GM18867 (cell line): ENCODE measurements at regions not wholly inside any gene's neighbourhood (a gene's known extent, or its start where the extent isn't known, plus 50 kb on each side); places are given as distances from the start of the nearest gene placed in this dataset.

Experiments used
- ATAC-seq: cut with Tn5 transposase; IDR thresholded peaks from one replicate; pipeline ENCODE4 v1.9.1; 2021; ENCODE audit warnings: mild to moderate bottlenecking, moderate library complexity; ENCODE audit not compliant: unreplicated experiment

DNA sequence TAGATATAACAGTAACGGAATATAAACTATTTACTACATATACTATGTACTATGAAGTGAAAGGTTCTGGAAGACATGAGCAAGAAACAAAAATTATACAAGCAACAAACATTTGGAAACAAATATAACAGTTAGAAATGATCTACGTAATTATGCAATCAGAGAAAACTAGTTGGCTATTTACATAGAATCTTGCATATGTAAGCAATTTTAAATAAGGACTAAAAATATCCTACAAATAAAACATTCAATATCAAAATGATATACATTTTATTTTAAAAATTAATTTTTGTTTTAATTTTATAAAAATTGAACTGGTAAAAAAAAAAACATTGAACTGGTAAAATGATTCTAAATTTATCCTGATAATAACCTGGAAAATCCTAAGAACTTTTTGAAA is 642.5 kb upstream of the PCDH10 start:
- ATAC-seq, result no peak

DNA sequence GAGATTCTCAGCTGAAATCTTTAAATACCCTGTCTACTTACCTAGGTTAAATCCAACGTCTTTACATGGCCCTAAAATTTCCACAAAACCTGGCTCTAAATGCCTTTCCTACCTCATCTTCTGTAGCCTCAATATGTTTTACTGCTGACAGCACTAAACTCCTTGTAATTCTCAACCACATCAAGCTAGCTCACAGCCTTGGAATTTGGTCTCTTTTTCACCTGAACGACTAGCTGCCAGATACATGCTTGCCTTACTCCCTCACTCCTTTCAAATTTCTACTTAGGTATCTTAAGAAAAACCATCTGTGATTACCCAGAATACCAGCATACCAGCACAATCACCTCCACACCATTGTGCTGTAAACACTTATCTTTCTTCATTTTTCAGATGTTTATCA is 635.6 kb upstream of the PCDH10 start:
- ATAC-seq, result no peak

DNA sequence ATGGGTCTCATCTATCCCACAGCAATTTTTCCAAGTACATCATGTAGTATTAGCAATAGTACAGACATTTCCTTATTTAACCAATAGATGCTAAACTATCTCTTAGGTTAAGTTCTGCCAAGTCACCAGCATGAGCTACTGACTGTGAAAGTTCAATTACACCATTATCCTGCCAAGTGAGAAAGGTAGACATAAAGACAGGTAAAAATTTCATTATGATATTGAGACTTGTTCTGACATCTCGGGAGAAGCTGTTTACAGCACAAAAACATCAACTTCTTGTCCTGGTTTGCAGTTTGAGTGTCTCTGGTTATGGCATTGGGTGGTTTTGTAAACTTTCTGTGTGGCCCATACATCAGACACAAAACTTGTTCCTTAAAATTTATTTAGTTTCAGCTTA is 622.4 kb upstream of the PCDH10 start:
- no peak for ATAC-seq

DNA sequence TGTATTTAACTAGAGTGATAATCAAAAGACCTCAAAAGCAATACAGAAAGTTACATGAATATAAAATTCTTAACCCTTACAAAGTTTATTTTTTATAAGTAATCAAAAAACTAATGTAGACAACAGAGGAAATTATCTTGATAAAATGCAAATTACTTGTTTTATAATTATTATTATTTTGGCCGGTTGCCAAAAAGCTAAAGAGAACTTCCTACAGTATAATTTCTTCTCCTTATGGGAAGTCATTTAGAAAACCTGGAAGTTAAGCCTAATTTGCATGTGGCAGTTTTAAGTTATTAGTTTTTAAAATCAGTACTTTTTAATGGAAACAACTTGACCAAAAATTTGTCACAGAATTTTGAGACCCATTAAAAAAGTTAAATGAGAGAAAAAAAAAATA is 621.3 kb upstream of the PCDH10 start:
- ATAC-seq, result no peak

DNA sequence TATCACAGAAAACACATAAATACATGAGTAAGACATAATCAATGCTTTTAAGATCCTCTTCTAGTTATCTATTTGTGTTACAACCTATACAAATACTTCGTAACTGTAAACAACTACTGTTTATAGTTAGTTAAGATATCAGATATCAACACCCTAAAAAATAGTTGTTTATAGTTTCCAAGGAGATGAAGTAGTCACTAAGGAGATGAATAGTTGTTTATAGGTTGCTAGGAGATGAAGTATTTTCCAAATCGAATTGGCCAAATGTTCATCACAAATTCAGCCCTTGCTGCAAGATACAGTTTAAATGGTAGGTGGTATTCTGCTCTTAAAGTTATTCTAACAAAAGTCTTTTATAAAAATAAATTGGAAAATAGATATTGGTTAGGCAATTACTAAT is 618.2 kb upstream of the PCDH10 start:
- no peak for ATAC-seq

DNA sequence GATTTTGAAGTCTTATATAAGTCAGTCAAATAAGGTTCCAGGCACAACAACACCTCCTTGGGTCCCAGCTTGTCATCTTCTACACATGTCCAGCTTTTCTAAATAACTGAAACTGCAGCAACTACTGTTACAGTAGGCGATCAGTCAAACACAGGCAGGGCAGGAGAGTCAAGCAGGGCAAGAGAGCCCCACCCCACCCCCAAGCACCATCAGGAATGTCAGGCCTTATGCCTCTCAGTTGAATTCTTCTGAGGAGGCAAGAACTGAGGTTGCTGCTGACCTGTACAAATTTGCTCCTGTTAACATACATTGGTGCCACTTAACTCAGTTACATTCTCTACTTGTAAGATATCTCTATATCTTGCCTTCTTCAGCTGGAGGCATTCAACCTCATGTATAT is 608.8 kb upstream of the PCDH10 start:
- no peak for ATAC-seq

DNA sequence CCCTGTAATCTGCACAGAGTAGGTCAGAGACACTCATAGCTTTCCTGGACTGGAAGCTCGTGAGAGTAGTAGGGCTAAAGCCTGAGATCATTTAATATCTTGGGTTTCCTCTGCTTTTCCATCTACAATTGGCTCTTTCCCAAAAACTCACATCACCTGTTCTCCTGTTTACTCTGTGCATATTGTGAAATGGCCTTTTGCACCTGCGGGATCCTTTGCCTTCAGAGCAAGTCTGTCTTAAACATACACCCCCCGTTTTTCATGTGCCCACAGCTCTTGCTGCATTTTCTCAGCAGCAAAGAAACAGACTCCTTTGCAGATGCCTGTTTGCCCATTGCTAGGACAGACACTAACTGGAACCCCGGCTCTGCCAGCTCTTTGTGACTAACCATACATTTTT is 608.3 kb upstream of the PCDH10 start:
- no peak for ATAC-seq

DNA sequence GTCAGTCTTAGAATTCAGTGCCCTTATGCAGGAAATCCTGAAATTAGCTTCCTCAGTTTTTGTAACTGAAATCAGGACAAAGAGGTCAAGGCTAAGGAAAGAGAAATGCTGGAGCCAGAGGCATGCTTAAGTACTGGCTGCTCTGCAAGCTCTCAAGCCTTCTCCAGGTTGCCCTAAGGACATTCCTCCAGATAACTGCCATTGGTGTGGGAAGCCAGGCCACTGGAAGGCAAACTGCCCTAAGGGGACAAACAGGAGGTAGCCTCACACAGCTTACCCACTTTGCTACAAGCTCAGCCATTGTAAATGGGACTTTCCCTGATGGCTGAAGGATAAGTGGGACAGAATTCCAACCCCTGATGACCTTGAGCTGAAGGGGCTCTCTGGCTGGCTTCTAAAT is 606.9 kb upstream of the PCDH10 start:
- ATAC-seq, result no peak

DNA sequence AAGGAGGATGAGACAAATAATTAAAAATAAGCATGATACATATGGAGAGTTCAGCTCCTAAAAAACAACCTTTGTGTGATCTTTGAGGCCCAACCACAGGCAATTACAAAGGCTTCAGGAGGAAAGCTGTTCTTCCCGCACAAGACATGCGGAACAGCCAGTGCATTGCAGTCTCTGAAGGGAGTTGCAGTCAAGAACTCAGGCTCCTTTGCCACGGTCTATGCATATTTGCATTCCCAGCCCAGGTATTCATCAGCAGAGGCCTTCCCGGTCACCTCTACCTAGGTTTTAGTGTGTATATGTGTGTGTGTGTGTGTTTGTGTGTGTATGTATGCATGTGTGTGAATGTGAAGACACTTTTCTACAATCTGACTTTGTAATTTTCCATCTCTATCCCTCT is 600.6 kb upstream of the PCDH10 start:
- no peak for ATAC-seq

DNA sequence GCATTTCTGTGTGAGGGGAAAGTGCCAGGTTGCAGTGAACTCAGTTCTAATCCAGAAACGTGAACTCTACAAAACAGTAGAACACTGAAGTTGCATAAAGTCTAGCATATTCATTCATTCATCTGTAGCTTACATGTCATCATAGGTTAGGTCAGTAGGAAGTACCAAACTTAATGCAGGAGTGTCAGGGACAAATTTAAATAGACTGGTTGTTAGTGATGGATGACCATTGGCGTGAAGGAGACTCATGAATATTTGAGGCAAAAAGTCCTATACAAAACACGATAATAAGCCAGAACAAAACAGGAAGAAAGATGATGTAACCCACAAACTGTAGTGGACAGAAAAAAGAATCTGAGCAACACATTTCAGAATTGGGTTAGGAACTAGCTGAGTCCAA is 592.8 kb upstream of the PCDH10 start:
- ATAC-seq, result no peak

DNA sequence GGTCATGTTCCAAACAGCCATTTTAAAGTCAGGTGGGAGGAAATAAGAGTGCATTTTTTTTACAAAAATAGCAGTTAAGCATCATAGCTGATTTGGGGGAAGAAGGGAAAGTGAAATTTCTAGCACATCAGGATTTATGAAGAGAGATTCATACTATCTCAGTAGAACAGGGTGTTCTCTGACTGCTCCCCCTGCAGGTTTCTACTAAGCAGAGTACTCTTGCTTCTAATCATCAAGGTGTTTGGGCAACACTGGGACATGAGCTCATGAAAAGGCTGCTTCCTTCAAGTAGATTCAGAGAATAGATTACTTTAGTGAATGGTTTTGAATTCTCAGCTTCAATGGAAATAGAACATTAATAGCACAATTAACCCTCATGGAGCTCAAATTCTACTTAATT is 591.4 kb upstream of the PCDH10 start:
- ATAC-seq, result no peak

DNA sequence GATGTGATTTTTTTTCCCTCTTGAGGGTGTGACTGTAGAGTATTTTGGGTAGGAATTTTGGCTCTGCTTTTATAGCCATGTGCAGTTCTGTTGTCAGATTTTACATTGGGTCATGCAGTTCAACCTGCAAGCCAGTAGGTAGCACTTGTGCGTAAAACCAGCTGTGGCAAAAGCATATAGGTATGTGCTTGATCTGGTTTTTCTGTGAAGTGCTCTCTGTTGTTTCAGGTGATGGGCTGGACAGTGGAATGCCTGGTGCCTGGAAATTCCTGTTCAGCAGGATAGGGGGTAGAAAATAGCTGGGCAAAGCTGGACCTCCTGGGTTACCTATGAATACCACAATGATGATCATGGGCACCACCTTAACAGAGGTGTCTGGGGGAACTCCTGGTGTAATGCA is 584.2 kb upstream of the PCDH10 start:
- ATAC-seq, result no peak

DNA sequence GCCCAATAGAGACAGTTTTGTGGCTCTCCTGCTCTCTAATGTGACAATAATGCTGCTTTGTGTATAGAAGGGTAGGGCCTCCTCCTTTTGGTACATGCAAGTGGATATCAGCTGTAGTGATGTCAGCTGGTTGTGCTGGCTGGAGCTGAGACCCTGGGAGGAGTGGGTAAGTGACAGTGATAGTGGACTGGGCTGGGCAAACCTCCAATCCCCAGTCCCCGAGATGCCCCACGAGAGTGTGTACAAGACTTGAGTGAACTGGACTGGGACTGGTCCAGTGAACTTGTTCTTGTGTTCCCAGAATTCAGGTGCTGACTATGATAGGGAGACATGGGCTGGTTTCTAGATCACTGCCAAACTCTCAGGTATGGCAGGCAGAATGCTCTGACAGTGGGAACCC is 583.6 kb upstream of the PCDH10 start:
- ATAC-seq, result no peak

DNA sequence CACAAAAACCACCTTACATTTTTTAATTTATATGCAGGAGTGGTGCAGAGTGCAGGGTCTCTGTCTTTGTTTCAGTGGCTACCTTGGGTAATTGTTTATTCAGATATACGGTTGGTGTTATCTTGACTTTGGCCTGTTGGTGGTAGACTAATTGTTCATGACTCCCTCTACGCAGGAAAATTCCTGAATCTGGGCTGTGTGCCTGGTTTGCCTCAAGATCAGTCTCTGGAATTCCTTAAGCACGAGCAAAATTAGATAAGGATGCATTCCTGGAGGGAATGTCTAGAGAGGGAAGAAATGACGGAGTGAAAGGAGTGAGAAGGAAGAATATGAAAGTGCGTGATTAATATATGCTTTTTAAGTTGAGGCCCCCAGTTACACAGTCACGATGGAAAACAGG is 576.9 kb upstream of the PCDH10 start:
- no peak for ATAC-seq

DNA sequence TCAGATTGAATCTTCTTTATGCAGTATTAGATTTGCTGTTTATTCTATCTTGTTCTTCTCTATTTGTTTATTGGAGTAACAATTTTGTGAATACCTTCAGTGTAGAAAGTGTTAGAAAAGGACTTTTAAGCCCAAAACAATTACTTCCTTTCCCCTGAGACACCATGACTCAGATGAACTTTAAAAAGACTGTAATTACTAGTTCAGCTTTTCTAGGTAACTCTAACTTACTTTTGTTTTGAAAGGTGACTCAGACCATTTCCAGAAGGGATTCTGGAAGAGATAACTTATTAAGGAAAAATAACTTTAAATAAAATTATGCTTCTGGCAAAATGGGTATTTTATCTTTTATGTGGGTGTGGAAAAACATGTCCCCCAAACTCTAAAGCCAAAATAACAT is 561.5 kb upstream of the PCDH10 start:
- ATAC-seq, result no peak

DNA sequence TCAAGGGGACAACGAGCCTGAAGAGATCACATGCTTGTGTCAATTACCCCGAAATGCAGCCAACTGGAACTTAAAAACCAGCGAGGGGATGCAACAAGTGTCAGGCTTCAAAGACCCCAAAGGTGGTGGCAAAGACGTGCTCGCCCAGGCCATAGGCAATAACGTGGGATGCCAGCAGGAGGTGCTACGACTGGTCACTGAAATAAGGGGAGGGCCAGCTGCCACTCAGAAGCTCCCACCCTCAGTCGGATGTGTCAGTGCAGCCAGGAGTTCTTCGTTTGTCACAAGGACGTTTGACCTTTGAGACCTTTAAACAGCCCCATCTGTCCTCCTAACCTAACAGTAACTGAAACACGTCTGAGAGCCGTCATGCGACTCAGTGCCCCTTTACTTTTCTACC is 556.8 kb upstream of the PCDH10 start:
- ATAC-seq, result no peak

DNA sequence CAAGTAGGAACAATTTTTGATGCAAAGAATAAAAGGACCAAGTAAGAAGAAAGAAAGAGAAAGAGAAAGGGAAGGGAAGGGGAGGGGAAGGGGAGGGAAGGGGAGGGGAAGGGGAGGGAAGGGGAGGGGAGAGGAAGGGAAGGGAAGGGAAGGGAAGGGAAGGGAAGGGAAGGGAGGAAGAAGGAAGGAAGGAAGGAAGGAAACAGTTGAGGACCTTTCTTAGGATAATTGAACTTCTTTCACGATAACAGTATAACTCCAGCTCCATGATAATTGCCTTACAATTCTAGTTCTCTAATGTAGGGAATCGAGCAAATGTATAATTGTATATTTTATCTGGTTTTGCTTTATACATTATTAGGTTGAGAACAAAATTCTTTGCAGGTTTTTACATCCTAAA is 556.2 kb upstream of the PCDH10 start:
- ATAC-seq, result no peak

DNA sequence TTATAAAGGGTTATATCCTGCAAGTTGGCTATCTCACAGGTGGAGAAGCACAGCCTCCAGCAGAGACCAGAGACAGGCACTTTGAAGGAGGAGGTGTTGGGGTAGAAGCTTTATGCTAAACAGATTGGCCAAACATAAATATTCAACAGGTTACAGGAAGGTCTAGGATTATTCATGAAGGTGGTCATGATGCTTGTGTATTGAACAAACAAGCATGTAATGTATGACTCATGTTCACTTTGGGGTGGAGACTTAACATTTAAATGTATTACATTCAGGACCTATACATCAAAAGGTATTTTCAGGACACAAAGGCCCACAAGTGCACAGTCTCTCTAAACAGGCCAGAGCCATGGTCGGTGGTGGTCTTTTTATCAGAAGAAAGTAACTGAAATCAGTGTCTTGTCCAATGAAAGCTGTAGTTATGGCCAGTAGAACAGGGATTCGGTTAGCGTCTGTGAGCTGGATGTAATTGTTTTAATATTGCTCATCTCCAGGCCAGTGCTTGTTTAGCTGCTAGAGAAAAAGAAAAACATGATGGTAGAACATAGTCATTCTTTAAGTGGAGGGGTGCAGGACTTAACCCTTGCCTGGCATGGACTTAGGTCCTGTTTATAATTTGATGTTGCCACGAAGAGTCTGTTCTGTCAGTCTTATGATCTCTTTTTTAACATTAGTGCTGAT is 555.2 kb upstream of the PCDH10 start:
- ATAC-seq, result no peak

DNA sequence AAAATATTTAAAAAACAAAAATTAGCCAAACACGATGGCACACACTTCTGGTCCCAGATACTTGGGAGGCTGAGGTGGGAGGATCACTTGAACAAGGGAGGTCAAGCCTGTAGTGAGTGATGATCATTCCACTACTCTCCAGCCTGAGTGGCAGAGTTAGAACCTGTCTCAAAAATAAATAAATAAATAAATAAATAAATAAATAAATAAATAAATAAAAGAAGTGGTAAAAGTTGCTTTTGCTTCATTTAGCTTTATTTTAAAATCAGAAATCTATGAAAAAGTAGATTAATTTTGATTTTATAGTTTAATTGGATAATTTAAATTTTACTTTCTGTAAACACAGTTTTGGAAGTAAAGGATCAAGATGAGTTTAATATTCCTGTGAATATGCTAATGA is 552.9 kb upstream of the PCDH10 start:
- no peak for ATAC-seq

DNA sequence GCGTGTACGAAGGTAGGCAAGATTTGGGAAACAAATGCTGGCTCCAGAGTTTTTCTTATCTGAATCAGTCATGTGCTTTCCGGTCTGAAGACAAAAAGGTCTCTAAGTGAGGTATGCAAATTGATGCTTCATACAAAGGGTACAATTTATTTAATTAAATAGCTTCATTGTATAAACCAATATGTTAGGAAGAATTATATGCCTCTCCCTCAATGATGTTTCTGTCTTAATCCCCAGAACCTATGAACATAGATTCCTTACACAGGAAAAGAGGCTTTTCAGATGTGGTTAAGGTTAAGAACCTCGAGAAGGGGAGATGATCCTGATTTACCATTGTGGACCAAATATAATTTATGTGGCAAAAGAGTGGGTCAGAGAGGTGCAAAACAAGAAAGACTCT is 543.5 kb upstream of the PCDH10 start:
- no peak for ATAC-seq

DNA sequence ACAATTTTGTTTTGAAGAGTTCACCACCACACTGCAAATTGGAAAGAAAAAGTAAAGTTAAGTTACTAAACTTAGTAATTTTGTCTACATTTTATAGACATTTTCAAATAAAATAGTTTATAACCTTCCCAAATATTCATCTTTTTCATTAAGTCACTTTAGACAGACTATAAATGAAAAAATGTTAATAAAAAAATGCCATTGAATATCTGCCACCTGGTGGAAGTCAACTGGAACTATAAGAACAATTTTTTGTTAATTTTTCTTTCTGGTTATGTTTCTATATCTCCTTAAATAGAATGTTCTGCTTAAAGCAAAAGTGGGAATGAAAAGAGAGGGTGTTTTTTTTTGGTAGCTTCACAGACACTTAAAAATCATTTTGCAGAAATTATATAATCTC is 534.4 kb upstream of the PCDH10 start:
- ATAC-seq, result no peak

DNA sequence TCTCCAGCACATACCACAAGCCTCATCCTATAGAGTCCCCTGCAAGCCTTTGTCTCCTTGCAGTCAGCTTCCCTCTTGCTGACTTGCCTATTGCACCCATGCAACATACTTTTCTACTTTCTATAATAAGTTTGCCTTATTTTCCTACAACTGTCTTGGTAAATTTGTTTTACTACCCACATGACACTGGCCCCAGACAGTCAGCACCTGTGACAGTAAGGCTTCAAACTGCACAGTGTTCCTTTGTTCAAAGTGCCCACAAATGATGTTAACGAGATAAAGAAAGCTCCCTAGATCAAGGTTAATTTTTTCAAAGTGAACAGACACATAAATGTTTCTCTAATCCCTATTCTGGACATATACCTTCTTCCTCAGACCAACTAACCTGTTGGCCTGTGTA is 529.1 kb upstream of the PCDH10 start:
- no peak for ATAC-seq

DNA sequence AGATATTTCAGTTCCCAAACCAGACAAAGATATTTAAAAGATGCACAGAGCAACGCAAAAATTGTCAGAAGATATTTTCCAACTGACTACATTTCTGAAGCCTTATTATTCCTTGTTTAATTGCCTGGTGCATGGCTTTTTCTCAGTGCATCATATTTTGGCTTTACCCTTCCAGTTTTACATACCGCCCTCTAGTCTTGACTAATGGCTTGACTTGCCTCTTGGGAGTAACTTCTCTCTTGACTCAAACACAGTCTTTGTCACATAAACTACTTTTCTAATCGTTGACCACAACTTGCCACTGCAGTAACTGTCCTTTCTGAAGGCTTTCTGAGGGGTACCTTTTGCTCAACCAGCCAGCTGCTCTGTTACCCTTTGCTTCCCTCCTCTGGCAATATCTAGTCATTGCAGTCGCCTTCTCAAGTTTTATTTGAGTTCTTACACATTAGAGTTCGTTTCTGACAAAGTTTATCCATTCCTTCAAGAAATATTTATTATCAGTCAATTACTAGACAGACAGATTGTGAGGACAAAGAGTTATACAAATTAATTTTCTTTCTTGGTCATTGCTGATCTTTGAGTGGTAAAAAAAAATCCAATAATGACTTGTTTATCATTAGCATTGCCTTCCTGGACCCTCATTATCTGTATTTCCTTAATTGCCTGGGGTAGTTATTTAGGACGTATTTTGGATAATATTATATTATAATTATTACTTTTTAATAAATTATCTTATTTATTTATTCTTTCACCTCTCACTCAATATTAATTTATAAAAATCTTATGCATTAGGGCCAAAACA is 506.9 kb upstream of the PCDH10 start:
- peak; percentile 64 for ATAC-seq
